Thoracic aorta (tissue), 2 donors: ENCODE measurements at regions not wholly inside any gene's neighbourhood (a gene's known extent, or its start where the extent isn't known, plus 50 kb on each side); places are given as distances from the start of the nearest gene placed in this dataset.
"Not testable (repeated sequence)": the region's sequence is repeated elsewhere in the genome, so short reads cannot be mapped to it uniquely, and the experiment has no call there.

ENCODE experiments used
- ATAC-seq: fragments of 150-250 bp; one replicate; pipeline ENCODE4 v1.8.0; 2017; ENCODE audit warnings: low read depth; ENCODE audit not compliant: insufficient number of reproducible peaks, low FRiP score
- DNase-seq: peaks from one replicate; pipeline ENCODE4 v3.0.0-alpha.2; 2020; ENCODE audit warnings: low spot score
- H3K27ac ChIP-seq, 2 donors: fragments of 200-600 bp; sonication (generic); 1 replicate in 1 of 2; 2 replicates in 1 of 2; pipeline ENCODE4 v1.5.1; 2016; ENCODE audit warnings: mild to moderate bottlenecking in 2 of 2, moderate library complexity in 2 of 2
- H3K27me3 ChIP-seq: fragments of 200-600 bp; sonication (generic); replicated peaks from 2 replicates; pipeline ENCODE4 v1.6.0; 2016; ENCODE audit warnings: mild to moderate bottlenecking; ENCODE audit not compliant: insufficient read depth
- H3K36me3 ChIP-seq: fragments of 200-600 bp; sonication (generic); one replicate; pipeline ENCODE4 v1.5.1; 2016
- H3K4me1 ChIP-seq, 2 donors: fragments of 200-600 bp; sonication (generic); 1 replicate in 1 of 2; 2 replicates in 1 of 2; pipeline versions ENCODE4 v1.5.1 to v1.6.0; 2016; ENCODE audit warnings: low read depth in 2 of 2, mild to moderate bottlenecking in 1 of 2; ENCODE audit not compliant: control insufficient read depth in 1 of 2
- H3K4me3 ChIP-seq: fragments of 200-600 bp; sonication (generic); 2 replicates; pipeline ENCODE4 v1.5.1; 2016; ENCODE audit warnings: mild to moderate bottlenecking
- H3K9me3 ChIP-seq: fragments of 200-600 bp; sonication (generic); 2 replicates; pipeline ENCODE4 v1.5.1; 2016
- CTCF ChIP-seq: fragments of 200-600 bp; sonication (generic); IDR thresholded peaks from one replicate; pipeline ENCODE4 v1.5.1; 2019; ENCODE audit warnings: antibody characterized with exemption

- Histone ChIP-seq H3K4me3 (no peak overlapping the region), H3K27ac (no peak overlapping the region), H3K9me3 (no peaks in the 10 kb centered on the region), H3K4me1 (no peaks in the 10 kb centered on the region), H3K36me3 (no peaks in the 10 kb centered on the region), H3K27me3 (no peaks in the 10 kb centered on the region)
- ATAC-seq (no peak), DNase-seq (no peak)
- TF ChIP-seq CTCF, result no peak
These were observed 322.1 kb downstream of the CBLL2 start for GRCh38 chrX:22594766-22595165.

GRCh38 chrX:22603060-22603459 lies 330.3 kb downstream of the CBLL2 start:
- no peak for ATAC-seq
- DNase-seq, result no peak
- H3K4me1 ChIP-seq, result no peaks in the 10 kb centered on the region
- H3K4me3 ChIP-seq, result no peak overlapping the region
- H3K27me3 ChIP-seq, result no peaks in the 10 kb centered on the region
- TF ChIP-seq CTCF, result no peak
- no peaks in the 10 kb centered on the region for H3K36me3 ChIP-seq
- H3K27ac ChIP-seq, result no peak overlapping the region
- H3K9me3 ChIP-seq, result no peaks in the 10 kb centered on the region

- not testable (repeated sequence) for H3K36me3 ChIP-seq, DNase-seq, H3K4me1 ChIP-seq, ATAC-seq, H3K9me3 ChIP-seq, H3K27ac ChIP-seq, H3K4me3 ChIP-seq, H3K27me3 ChIP-seq
These were observed 336.7 kb downstream of the CBLL2 start for GRCh38 chrX:22609452-22609851.

GRCh38 chrX:22616867-22617266 lies 344.2 kb downstream of the CBLL2 start:
- H3K9me3 ChIP-seq, result no peaks in the 10 kb centered on the region
- H3K36me3 ChIP-seq, result no peaks in the 10 kb centered on the region
- no peak for ATAC-seq
- DNase-seq, result no peak
- H3K27ac ChIP-seq, result no peak overlapping the region
- no peaks in the 10 kb centered on the region for H3K27me3 ChIP-seq
- no peak for TF ChIP-seq CTCF
- no peaks in the 10 kb centered on the region for H3K4me1 ChIP-seq
- H3K4me3 ChIP-seq, result no peak overlapping the region

GRCh38 chrX:22627576-22627975 lies 354.9 kb downstream of the CBLL2 start:
- DNase-seq, result no peak

More at GRCh38 chrX:22627576-22627975, 354.9 kb downstream of the CBLL2 start:
- Histone ChIP-seq H3K27ac (no peak overlapping the region), H3K9me3 (no peaks in the 10 kb centered on the region), H3K27me3 (no peaks in the 10 kb centered on the region), H3K36me3 (no peaks in the 10 kb centered on the region), H3K4me1 (peaks cover 0 to 15% of the 10 kb centered on the region in 2 donors), H3K4me3 (no peak overlapping the region)
- no peak for TF ChIP-seq CTCF
- ATAC-seq, result no peak
